HepG2 (cell line): ENCODE measurements at regions not wholly inside any gene's neighbourhood (a gene's known extent, or its start where the extent isn't known, plus 50 kb on each side); places are given as distances from the start of the nearest gene placed in this dataset.

ENCODE experiments used
- ATAC-seq: fragments of 200-7000 bp; cut with Tn5 transposase; 3 replicates; pipeline ENCODE4 v1.9.1; 2020; ENCODE audit warnings: mild to moderate bottlenecking, moderate library complexity
- BruUV-seq: library from RNA; stranded (reverse); fragments of 400-500 nt; replicated peaks from 2 replicates; lab custom pipeline; 2021; lab: Mats Ljungman, UMichigan
- CTCF ChIA-PET: fragments of 300-600 bp; formaldehyde crosslinking; extraction: SDS; loops from one replicate; lab custom pipeline; 2021; ENCODE audit warnings: low total read pairs, inconsistent platforms, low intra/inter-chr PET ratio; lab: Yijun Ruan, JAX
- POLR2A ChIA-PET: fragments of 350-600 bp; sonication (Branson Sonifier 250); formaldehyde crosslinking; loops from one replicate; lab custom pipeline; 2020; ENCODE audit warnings: antibody characterized with exemption, inconsistent platforms; lab: Yijun Ruan, JAX
- DNase-seq: peaks from one replicate; pipeline ENCODE4 v3.0.0-alpha.2; 2015; ENCODE audit warnings: low spot score
- FAIRE-seq: peaks from 3 replicates; lab custom pipeline; 2011; peaks lifted over from hg19 to GRCh38; lab: Jason Lieb, UNC
- H2AFZ ChIP-seq: one replicate; pipeline ENCODE4 v1.6.1; 2011; ENCODE audit warnings: low read length, inconsistent platforms
- H3K27ac ChIP-seq: fragments of 300-600 bp; 3 replicates; pipeline ENCODE4 v1.8.0; 2011; ENCODE audit warnings: mixed run types, mild to moderate bottlenecking, mixed read lengths, low read length, inconsistent platforms; ENCODE audit not compliant: insufficient read depth; ENCODE audit errors: extremely low read length
- H3K27me3 ChIP-seq, 2 experiments: fragments of 200-600 bp in 1 of 2; 2 replicates in 1 of 2; 3 replicates in 1 of 2; pipeline versions ENCODE4 v1.6.0 to v1.8.0; 2011; ENCODE audit warnings: low read length in 2 of 2, mild to moderate bottlenecking in 2 of 2, moderate library complexity in 2 of 2, inconsistent platforms in 1 of 2; ENCODE audit not compliant: insufficient read depth in 2 of 2, control insufficient read depth in 1 of 2
- H3K36me3 ChIP-seq, 2 experiments: fragments of 200-600 bp in 1 of 2; replicated peaks in 1 of 2; 2 replicates in 1 of 2; 3 replicates in 1 of 2; pipeline versions ENCODE4 v1.5.1 to v1.8.0; 2011; ENCODE audit warnings: low read length in 2 of 2, inconsistent platforms in 1 of 2; ENCODE audit not compliant: insufficient read depth in 2 of 2, control insufficient read depth in 1 of 2
- H3K4me1 ChIP-seq: 2 replicates; pipeline ENCODE4 v1.5.1; 2012; ENCODE audit warnings: low read length, inconsistent platforms; ENCODE audit not compliant: insufficient read depth
- H3K4me2 ChIP-seq: 2 replicates; pipeline ENCODE4 v1.6.0; 2011; ENCODE audit warnings: low read depth, low read length, inconsistent platforms
- H3K4me3 ChIP-seq, 3 experiments: fragments of 200-600 bp in 1 of 3; sonication (generic), shearing (Covaris generic) in 1 of 3; replicated peaks in 1 of 3; 2 replicates each; pipeline ENCODE4 v1.5.1; 2011 to 2016; ENCODE audit warnings: low read length in 3 of 3, inconsistent platforms in 2 of 3, low read depth in 2 of 3, mild to moderate bottlenecking in 2 of 3, control low read depth in 1 of 3, mixed read lengths in 1 of 3; ENCODE audit not compliant: insufficient read depth in 1 of 3
- H3K79me2 ChIP-seq: one replicate; pipeline ENCODE4 v1.6.1; 2011; ENCODE audit warnings: low read length, inconsistent platforms; ENCODE audit not compliant: insufficient read depth
- H3K9ac ChIP-seq: 2 replicates; pipeline ENCODE4 v1.6.0; 2011; ENCODE audit warnings: mild to moderate bottlenecking, low read depth, low read length, inconsistent platforms; ENCODE audit not compliant: insufficient read depth
- H3K9me3 ChIP-seq: 2 replicates; pipeline ENCODE4 v1.5.1; 2012; ENCODE audit warnings: mild to moderate bottlenecking, low read length
- H4K20me1 ChIP-seq: 2 replicates; pipeline ENCODE4 v1.6.0; 2011; ENCODE audit warnings: inconsistent platforms, mild to moderate bottlenecking, low read length, moderate library complexity; ENCODE audit not compliant: insufficient read depth
- MAFF ChIP-seq: IDR thresholded peaks from 2 replicates; pipeline ENCODE4 v1.6.1; 2011; ENCODE audit warnings: low read depth, low read length, improper control_type of control experiment
- MAFK ChIP-seq, 2 experiments: IDR thresholded peaks in 1 of 2; conservative IDR thresholded peaks in 1 of 2; 2 replicates each; pipeline ENCODE4 v1.6.1; 2011; ENCODE audit warnings: improper control_type of control experiment in 2 of 2, low read length in 2 of 2
- NFE2L2 ChIP-seq: fragments of 150-350 bp; IDR thresholded peaks from 2 replicates; pipeline ENCODE4 v1.6.1; 2014; ENCODE audit warnings: low read length
- SMAD9 ChIP-seq: sonication (generic); formaldehyde crosslinking; IDR thresholded peaks from 2 replicates; pipeline ENCODE4 v1.5.1; 2020; ENCODE audit warnings: mild to moderate bottlenecking, missing genetic modification reagents
- ZBTB7B ChIP-seq: sonication (generic); formaldehyde crosslinking; IDR thresholded peaks from 2 replicates; pipeline ENCODE4 v1.4.0; 2020; ENCODE audit warnings: missing genetic modification reagents
- ZNF558 ChIP-seq: sonication (generic); formaldehyde crosslinking; IDR thresholded peaks from 2 replicates; pipeline ENCODE4 v1.9.0; 2022; ENCODE audit warnings: mild to moderate bottlenecking, missing genetic modification reagents, borderline replicate concordance
- ZNF563 ChIP-seq: sonication (generic); formaldehyde crosslinking; IDR thresholded peaks from 2 replicates; pipeline ENCODE4 v1.8.0; 2022; ENCODE audit warnings: mild to moderate bottlenecking, moderate library complexity, missing genetic modification reagents
- WGBS: methylation state at CpG from one replicate; pipeline ENCODE4 v1.1.6; 2017; ENCODE audit warnings: low lambda C conversion rate; 5-methylcytosine and 5-hydroxymethylcytosine counted together
- in situ Hi-C: cut with HindIII; loops from 2 replicates; pipeline ENCODE4 v1.10.0; 2017; ENCODE audit warnings: low pct_unique_long_range_greater_than_20kb; ENCODE audit not compliant: extremely low pct_ligation_motif_present
- intact Hi-C: fragments of 100-400 bp; cut with micrococcal nuclease; formaldehyde crosslinking; loops from one replicate; pipeline ENCODE4 v1.10.0; 2022; ENCODE audit not compliant: unreplicated experiment
- TF ChIP-seq, protein P1 (sequence below): sonication (generic); formaldehyde crosslinking; IDR thresholded peaks from 2 replicates; pipeline ENCODE4 v1.4.0; 2020; ENCODE audit warnings: missing genetic modification reagents, low read depth, mild to moderate bottlenecking, borderline replicate concordance
- TF ChIP-seq, protein P2 (sequence below): sonication (generic); formaldehyde crosslinking; IDR thresholded peaks from 2 replicates; pipeline ENCODE4 v1.4.0; 2020; ENCODE audit warnings: missing genetic modification reagents; ENCODE audit errors: not compliant biosample characterization
- TF ChIP-seq, protein P3 (sequence below): sonication (generic); formaldehyde crosslinking; IDR thresholded peaks from 2 replicates; pipeline ENCODE4 v1.4.0; 2020; ENCODE audit warnings: missing genetic modification reagents

DNA sequence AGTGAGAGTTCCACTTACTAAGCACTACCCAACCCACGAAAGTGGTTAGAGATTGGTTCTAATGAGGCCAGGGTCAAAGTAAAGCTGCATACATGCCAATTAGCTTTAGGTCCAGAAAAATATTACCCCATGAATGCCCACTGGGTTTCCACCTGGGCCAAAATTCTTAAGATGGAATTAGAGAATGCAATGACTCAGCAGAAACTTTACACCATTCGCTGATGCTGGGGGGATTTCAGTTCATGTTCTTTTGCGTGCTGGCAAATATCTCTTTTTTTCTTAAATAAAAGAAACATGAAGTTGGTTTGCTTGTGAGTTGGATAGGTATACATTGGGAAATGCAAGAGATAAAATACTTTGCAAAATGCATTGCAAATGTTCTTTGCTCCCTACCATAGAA is 715.3 kb upstream of the MIR17HG start:
- no peak overlapping the region for H3K4me2 ChIP-seq
- H3K27me3 ChIP-seq: no peaks in the 10 kb centered on the region
- no peaks in the 10 kb centered on the region for H3K79me2 ChIP-seq
- CTCF ChIA-PET: no interaction called here
- POLR2A ChIA-PET: no interaction called here
- FAIRE-seq: no peak
- 29% methylated on average over 3 of the region's 3 CpGs for WGBS
- no peak overlapping the region for H3K27ac ChIP-seq
- no peak overlapping the region for H2AFZ ChIP-seq
- H3K36me3 ChIP-seq: no peaks in the 10 kb centered on the region
- intact Hi-C loops (no loop called here), in situ Hi-C loops (no loop called here)
- H3K9ac ChIP-seq: no peak overlapping the region
- H3K4me1 ChIP-seq: no peaks in the 10 kb centered on the region
- TF ChIP-seq MAFF (peak; percentile 40; the same call in 1 of the 2 replicates), MAFK (conservative IDR thresholded peaks at IDR 0.05 in 1 of 2, IDR thresholded peaks at IDR 0.05 in 1 of 2; ENCODE audit: low read length in 2 of 2) (peak; percentile 55 to 74; a peak in 3 of 4 replicates), NFE2L2 (peak; percentile 86)
- TF ChIP-seq, protein P1, sequence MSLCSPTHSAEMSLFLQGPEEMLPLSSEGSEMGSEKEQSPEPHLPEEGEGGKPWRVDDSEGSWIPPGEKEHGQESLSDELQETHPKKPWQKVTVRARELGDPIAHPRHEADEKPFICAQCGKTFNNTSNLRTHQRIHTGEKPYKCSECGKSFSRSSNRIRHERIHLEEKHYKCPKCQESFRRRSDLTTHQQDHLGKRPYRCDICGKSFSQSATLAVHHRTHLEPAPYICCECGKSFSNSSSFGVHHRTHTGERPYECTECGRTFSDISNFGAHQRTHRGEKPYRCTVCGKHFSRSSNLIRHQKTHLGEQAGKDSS (CRISPR knock-in tag): no peak
- TF ChIP-seq, protein P2, sequence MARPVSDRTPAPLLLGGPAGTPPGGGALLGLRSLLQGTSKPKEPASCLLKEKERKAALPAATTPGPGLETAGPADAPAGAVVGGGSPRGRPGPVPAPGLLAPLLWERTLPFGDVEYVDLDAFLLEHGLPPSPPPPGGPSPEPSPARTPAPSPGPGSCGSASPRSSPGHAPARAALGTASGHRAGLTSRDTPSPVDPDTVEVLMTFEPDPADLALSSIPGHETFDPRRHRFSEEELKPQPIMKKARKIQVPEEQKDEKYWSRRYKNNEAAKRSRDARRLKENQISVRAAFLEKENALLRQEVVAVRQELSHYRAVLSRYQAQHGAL (CRISPR knock-in tag): no peak
- H3K4me3 ChIP-seq: no peak overlapping the region
- H3K9me3 ChIP-seq: peaks cover 34% of the 10 kb centered on the region
- BruUV-seq: no TSS peak
- ATAC-seq: no peak
- H4K20me1 ChIP-seq: no peaks in the 10 kb centered on the region
- DNase-seq: no peak

DNA sequence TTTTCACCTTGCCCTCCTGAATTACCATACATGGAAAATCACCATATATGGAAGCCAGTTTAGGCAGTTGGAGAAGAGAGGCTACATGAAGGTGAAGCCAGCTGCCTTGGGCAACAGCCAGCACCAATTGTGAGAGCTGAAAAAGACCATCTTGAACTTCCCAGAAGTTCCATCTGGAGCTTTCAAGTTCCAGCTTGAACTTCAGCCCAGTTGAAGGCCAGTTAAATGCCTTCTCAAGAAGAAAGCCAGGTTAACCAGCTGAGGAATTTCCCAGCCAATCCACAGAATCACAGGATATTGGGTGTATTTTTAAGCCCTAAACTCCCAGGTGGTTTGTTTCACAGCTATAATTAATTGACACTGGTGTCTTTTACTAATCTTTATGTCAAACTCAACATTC is 713.6 kb upstream of the MIR17HG start:
- DNase-seq: no peak
- no peaks in the 10 kb centered on the region for H3K79me2 ChIP-seq
- H3K27me3 ChIP-seq: no peaks in the 10 kb centered on the region
- H3K9ac ChIP-seq: no peak overlapping the region
- no peak overlapping the region for H3K4me2 ChIP-seq
- no peak overlapping the region for H3K27ac ChIP-seq
- peaks cover 30% of the 10 kb centered on the region for H3K9me3 ChIP-seq
- intact Hi-C loops: no loop called here
- in situ Hi-C loops: no loop called here
- H2AFZ ChIP-seq: no peak overlapping the region
- H3K4me1 ChIP-seq: no peaks in the 10 kb centered on the region
- no peaks in the 10 kb centered on the region for H4K20me1 ChIP-seq
- no peak for ATAC-seq
- no peak overlapping the region for H3K4me3 ChIP-seq
- BruUV-seq: no TSS peak
- CTCF ChIA-PET: no interaction called here
- POLR2A ChIA-PET: no interaction called here
- FAIRE-seq: no peak
- TF ChIP-seq ZNF563 (CRISPR knock-in tag): no peak
- no peak for TF ChIP-seq SMAD9 (CRISPR knock-in tag)
- no peak for TF ChIP-seq ZBTB7B
- no peak for TF ChIP-seq ZNF558 (CRISPR knock-in tag)
- TF ChIP-seq, protein P3, sequence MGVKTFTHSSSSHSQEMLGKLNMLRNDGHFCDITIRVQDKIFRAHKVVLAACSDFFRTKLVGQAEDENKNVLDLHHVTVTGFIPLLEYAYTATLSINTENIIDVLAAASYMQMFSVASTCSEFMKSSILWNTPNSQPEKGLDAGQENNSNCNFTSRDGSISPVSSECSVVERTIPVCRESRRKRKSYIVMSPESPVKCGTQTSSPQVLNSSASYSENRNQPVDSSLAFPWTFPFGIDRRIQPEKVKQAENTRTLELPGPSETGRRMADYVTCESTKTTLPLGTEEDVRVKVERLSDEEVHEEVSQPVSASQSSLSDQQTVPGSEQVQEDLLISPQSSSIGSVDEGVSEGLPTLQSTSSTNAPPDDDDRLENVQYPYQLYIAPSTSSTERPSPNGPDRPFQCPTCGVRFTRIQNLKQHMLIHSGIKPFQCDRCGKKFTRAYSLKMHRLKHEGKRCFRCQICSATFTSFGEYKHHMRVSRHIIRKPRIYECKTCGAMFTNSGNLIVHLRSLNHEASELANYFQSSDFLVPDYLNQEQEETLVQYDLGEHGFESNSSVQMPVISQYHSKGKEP: no peak
- H3K36me3 ChIP-seq: no peaks in the 10 kb centered on the region
